ENCODE measurements at regions not wholly inside any gene's neighbourhood (a gene's known extent, or its start where the extent isn't known, plus 50 kb on each side); places are given as distances from the start of the nearest gene placed in this dataset.

DNA sequence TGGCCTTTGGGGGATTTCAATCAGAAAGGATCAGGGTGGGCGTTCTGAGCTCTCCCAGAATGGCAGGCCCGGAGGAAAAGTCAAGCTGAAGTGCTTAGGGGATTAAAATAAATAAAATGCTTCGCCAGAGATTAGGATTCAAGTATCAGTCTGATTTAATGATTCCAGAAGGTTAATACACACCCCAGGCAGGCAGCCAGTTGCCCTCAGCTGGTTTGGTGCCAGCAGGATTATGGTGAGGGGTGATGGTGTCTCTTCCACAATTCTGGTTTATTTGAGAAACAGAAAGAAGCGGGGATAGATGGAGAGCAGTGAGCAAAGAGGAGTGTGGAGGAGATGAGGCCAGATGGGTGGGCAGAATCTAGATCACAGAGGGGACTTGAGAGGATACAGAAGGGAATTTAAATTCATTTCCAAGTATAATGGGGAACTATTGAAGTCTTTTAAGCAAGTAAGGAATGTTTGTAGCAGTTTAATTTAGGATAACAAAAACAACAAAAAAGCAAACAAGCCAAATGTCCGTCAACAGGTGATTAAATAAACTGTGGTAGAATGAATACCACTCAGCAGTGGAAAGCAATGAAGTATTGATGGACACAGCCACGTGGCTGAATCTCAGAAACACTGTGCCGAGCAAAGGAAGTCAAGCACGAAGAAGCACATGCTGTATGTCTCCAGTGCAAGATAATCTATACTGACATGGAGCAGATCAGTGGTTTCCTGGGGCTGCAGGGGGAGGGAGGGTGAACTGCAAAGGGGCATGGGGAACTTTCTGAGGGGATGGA lies 297.7 kb downstream of the MSX2 start:
- CTCF ChIA-PET: interaction anchor here (0.7 kb wide), 1 partner anchor 745 kb away, joined by 3 read pairs; no protein-coding TSS in a partner anchor
- ATAC-seq (no peak), DNase-seq (ENCODE audit: low spot score) (no peak)
- Mint-ChIP-seq H3K4me1 (no peaks in the 10 kb centered on the region), H3K9me3 (peaks cover 21% of the 10 kb centered on the region), H3K27ac (no peak overlapping the region), H3K4me3 (no peak overlapping the region), H3K36me3 (peaks cover 13% of the 10 kb centered on the region), H3K27me3 (ENCODE audit: low read depth) (no peaks in the 10 kb centered on the region; the same call in none of the 2 replicates)
- POLR2A ChIA-PET: no interaction called here
- TF ChIP-seq, protein P1, sequence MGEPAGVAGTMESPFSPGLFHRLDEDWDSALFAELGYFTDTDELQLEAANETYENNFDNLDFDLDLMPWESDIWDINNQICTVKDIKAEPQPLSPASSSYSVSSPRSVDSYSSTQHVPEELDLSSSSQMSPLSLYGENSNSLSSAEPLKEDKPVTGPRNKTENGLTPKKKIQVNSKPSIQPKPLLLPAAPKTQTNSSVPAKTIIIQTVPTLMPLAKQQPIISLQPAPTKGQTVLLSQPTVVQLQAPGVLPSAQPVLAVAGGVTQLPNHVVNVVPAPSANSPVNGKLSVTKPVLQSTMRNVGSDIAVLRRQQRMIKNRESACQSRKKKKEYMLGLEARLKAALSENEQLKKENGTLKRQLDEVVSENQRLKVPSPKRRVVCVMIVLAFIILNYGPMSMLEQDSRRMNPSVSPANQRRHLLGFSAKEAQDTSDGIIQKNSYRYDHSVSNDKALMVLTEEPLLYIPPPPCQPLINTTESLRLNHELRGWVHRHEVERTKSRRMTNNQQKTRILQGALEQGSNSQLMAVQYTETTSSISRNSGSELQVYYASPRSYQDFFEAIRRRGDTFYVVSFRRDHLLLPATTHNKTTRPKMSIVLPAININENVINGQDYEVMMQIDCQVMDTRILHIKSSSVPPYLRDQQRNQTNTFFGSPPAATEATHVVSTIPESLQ (CRISPR knock-in tag; IDR thresholded peaks at IDR 0.05): no peak
- TF ChIP-seq GABPB1 (CRISPR knock-in tag; IDR thresholded peaks at IDR 0.05): no peak
- no peak for TF ChIP-seq CREB1 (CRISPR knock-in tag; IDR thresholded peaks at IDR 0.05)
- no peak for TF ChIP-seq NFE2L1 (CRISPR knock-in tag; IDR thresholded peaks at IDR 0.05)

DNA sequence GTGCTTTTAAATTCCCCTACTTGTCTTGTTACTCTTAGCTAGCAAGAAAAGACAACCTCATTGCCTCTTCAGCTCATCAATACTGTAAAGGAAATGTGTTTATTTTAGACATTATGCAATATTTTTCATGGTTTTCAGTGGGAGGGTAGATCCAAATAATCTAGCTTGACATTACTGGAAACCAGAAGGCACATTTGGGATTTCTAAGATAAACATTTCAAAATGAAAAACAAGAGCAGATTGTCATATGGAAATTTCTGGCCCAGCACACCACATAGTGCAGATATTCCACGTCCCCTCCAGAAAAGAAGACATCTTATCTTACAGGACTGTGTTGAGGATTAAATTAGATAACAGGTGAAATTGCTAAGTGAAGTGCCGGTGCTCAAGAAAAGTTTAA lies 296.9 kb downstream of the MSX2 start:
- DNase-seq (ENCODE audit: low spot score) (no peak), ATAC-seq (no peak)
- peaks cover 18% of the 10 kb centered on the region for H3K9me3 Mint-ChIP-seq
- TF ChIP-seq, protein P2, sequence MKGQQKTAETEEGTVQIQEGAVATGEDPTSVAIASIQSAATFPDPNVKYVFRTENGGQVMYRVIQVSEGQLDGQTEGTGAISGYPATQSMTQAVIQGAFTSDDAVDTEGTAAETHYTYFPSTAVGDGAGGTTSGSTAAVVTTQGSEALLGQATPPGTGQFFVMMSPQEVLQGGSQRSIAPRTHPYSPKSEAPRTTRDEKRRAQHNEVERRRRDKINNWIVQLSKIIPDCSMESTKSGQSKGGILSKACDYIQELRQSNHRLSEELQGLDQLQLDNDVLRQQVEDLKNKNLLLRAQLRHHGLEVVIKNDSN (CRISPR knock-in tag; IDR thresholded peaks at IDR 0.05): no peak
- TF ChIP-seq, protein P3, sequence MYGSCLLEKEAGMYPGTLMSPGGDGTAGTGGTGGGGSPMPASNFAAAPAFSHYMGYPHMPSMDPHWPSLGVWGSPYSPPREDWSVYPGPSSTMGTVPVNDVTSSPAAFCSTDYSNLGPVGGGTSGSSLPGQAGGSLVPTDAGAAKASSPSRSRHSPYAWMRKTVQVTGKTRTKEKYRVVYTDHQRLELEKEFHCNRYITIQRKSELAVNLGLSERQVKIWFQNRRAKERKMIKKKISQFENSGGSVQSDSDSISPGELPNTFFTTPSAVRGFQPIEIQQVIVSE (CRISPR knock-in tag; IDR thresholded peaks at IDR 0.05; ENCODE audit: borderline replicate concordance): no peak
- TF ChIP-seq, protein P4, sequence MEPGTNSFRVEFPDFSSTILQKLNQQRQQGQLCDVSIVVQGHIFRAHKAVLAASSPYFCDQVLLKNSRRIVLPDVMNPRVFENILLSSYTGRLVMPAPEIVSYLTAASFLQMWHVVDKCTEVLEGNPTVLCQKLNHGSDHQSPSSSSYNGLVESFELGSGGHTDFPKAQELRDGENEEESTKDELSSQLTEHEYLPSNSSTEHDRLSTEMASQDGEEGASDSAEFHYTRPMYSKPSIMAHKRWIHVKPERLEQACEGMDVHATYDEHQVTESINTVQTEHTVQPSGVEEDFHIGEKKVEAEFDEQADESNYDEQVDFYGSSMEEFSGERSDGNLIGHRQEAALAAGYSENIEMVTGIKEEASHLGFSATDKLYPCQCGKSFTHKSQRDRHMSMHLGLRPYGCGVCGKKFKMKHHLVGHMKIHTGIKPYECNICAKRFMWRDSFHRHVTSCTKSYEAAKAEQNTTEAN (CRISPR knock-in tag; IDR thresholded peaks at IDR 0.05): no peak
- TF ChIP-seq, protein P5, sequence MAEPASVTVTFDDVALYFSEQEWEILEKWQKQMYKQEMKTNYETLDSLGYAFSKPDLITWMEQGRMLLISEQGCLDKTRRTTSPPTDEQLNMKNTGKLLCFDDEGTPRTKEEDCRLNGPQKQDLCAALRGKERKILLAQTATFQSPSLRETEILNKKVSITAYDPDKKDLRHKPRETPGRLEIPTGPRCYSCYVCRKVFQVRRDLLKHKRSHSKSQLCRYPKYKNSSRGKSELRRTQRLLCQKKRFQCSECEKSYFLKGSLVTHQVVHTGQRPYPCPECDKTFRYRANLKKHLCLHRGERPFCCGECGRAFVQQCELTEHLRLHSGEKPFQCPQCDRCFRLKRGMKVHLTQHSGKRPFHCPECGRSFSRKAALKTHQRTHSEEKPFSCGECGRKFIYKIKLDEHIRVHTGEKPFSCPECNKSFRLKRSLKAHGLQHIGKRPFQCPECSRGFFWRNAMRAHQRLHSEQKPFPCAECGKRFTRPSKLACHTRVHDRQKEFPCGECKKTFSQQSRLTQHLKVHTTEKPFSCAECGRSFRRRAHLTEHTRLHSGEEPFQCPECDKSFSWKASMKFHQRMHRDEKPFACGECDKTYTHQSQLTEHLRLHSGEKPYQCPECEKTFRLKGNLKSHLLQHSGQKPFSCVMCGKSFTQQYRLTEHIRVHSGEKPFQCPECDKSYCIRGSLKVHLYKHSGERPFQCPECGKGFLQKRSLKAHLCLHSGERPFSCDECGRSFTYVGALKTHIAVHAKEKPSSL (CRISPR knock-in tag; conservative IDR thresholded peaks at IDR 0.05): no peak
- TF ChIP-seq, protein P6, sequence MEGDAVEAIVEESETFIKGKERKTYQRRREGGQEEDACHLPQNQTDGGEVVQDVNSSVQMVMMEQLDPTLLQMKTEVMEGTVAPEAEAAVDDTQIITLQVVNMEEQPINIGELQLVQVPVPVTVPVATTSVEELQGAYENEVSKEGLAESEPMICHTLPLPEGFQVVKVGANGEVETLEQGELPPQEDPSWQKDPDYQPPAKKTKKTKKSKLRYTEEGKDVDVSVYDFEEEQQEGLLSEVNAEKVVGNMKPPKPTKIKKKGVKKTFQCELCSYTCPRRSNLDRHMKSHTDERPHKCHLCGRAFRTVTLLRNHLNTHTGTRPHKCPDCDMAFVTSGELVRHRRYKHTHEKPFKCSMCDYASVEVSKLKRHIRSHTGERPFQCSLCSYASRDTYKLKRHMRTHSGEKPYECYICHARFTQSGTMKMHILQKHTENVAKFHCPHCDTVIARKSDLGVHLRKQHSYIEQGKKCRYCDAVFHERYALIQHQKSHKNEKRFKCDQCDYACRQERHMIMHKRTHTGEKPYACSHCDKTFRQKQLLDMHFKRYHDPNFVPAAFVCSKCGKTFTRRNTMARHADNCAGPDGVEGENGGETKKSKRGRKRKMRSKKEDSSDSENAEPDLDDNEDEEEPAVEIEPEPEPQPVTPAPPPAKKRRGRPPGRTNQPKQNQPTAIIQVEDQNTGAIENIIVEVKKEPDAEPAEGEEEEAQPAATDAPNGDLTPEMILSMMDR (IDR thresholded peaks at IDR 0.05): no peak
- TF ChIP-seq, protein P7, sequence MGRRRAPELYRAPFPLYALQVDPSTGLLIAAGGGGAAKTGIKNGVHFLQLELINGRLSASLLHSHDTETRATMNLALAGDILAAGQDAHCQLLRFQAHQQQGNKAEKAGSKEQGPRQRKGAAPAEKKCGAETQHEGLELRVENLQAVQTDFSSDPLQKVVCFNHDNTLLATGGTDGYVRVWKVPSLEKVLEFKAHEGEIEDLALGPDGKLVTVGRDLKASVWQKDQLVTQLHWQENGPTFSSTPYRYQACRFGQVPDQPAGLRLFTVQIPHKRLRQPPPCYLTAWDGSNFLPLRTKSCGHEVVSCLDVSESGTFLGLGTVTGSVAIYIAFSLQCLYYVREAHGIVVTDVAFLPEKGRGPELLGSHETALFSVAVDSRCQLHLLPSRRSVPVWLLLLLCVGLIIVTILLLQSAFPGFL (CRISPR knock-in tag; IDR thresholded peaks at IDR 0.05; ENCODE audit: borderline replicate concordance): no peak
- TF ChIP-seq ZNF219 (CRISPR knock-in tag; IDR thresholded peaks at IDR 0.05; ENCODE audit: borderline replicate concordance) (no peak), ZNF263 (CRISPR knock-in tag; IDR thresholded peaks at IDR 0.05; ENCODE audit: low read depth) (no peak), ZNF416 (CRISPR knock-in tag; IDR thresholded peaks at IDR 0.05) (no peak), NR1H2 (CRISPR knock-in tag; IDR thresholded peaks at IDR 0.05) (no peak)
- no peaks in the 10 kb centered on the region; the same call in none of the 2 replicates for H3K27me3 Mint-ChIP-seq (ENCODE audit: low read depth)
- H3K36me3 Mint-ChIP-seq: peaks cover 13% of the 10 kb centered on the region
- POLR2A ChIA-PET: no interaction called here
- CTCF ChIA-PET: no interaction called here
- H3K4me1 Mint-ChIP-seq: no peaks in the 10 kb centered on the region
- H3K4me3 Mint-ChIP-seq: no peak overlapping the region
- no peak overlapping the region for H3K27ac Mint-ChIP-seq

All from WTC11 (cell line).